Activated B cell treated with CpG ODN at 0.5 μM for 24 hours (primary cell): ENCODE measurements at regions not wholly inside any gene's neighbourhood (a gene's known extent, or its start where the extent isn't known, plus 50 kb on each side); places are given as distances from the start of the nearest gene placed in this dataset.

Experiments used
- ATAC-seq: fragments of 200-7000 bp; cut with Tn5 transposase; one replicate; pipeline ENCODE4 v1.10.0; 2021; ENCODE audit warnings: low read depth, mild to moderate bottlenecking, moderate library complexity
- CTCF ChIA-PET: fragments of 350-600 bp; sonication (Branson Sonifier 250); formaldehyde crosslinking; loops from one replicate; lab custom pipeline; 2021; ENCODE audit warnings: antibody characterized with exemption; lab: Charles Lee
- POLR2A ChIA-PET: fragments of 350-600 bp; sonication (Branson Sonifier 250); formaldehyde crosslinking; loops from one replicate; lab custom pipeline; 2021; ENCODE audit warnings: antibody characterized with exemption; lab: Charles Lee
- DNase-seq: peaks from one replicate; pipeline ENCODE4 v3.0.0; 2022
- H3K27ac Mint-ChIP-seq: one replicate; pipeline ENCODE4 v1.8.0; 2020; ENCODE audit warnings: mixed read lengths
- H3K27me3 Mint-ChIP-seq: one replicate; pipeline ENCODE4 v1.8.0; 2021; ENCODE audit warnings: mixed read lengths
- H3K36me3 Mint-ChIP-seq: one replicate; pipeline ENCODE4 v1.8.0; 2021; ENCODE audit warnings: low read depth, mixed read lengths
- H3K4me1 Mint-ChIP-seq: one replicate; pipeline ENCODE4 v1.8.0; 2021; ENCODE audit warnings: mixed read lengths
- H3K4me3 Mint-ChIP-seq: one replicate; pipeline ENCODE4 v1.8.0; 2020; ENCODE audit warnings: mild to moderate bottlenecking, mixed read lengths
- H3K9me3 Mint-ChIP-seq: one replicate; pipeline ENCODE4 v1.8.0; 2020; ENCODE audit warnings: mixed read lengths
- intact Hi-C: fragments of 100-400 bp; cut with micrococcal nuclease; formaldehyde crosslinking; loops from one replicate; pipeline ENCODE4 v1.15.1; 2024
- TF ChIP-seq, protein P1 (sequence below): fragments of 200-600 bp; IDR thresholded peaks from one replicate; pipeline ENCODE4 v1.8.0; 2022; ENCODE audit warnings: antibody characterized with exemption, mild to moderate bottlenecking

- Mint-ChIP-seq H3K27me3 (no peaks in the 10 kb centered on the region), H3K4me1 (no peaks in the 10 kb centered on the region), H3K4me3 (no peak overlapping the region), H3K36me3 (no peaks in the 10 kb centered on the region), H3K27ac (no peak overlapping the region), H3K9me3 (no peaks in the 10 kb centered on the region)
- intact Hi-C loops: no loop called here
- ATAC-seq: no peak
- ChIA-PET POLR2A (no interaction called here), CTCF (no interaction called here)
- TF ChIP-seq, protein P1, sequence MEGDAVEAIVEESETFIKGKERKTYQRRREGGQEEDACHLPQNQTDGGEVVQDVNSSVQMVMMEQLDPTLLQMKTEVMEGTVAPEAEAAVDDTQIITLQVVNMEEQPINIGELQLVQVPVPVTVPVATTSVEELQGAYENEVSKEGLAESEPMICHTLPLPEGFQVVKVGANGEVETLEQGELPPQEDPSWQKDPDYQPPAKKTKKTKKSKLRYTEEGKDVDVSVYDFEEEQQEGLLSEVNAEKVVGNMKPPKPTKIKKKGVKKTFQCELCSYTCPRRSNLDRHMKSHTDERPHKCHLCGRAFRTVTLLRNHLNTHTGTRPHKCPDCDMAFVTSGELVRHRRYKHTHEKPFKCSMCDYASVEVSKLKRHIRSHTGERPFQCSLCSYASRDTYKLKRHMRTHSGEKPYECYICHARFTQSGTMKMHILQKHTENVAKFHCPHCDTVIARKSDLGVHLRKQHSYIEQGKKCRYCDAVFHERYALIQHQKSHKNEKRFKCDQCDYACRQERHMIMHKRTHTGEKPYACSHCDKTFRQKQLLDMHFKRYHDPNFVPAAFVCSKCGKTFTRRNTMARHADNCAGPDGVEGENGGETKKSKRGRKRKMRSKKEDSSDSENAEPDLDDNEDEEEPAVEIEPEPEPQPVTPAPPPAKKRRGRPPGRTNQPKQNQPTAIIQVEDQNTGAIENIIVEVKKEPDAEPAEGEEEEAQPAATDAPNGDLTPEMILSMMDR: no peak
- no peak for DNase-seq
Observed at GRCh38 chr9:95598236-95598635, 81.5 kb upstream of the PTCH1 start.

GRCh38 chr9:95595721-95596295 is 79.0 kb upstream of the PTCH1 start:
- TF ChIP-seq, protein P1: no peak
- ATAC-seq (no peak), DNase-seq (no peak)
- Mint-ChIP-seq H3K4me3 (no peak overlapping the region), H3K27me3 (peaks cover 2% of the 10 kb centered on the region), H3K9me3 (no peaks in the 10 kb centered on the region), H3K27ac (no peak overlapping the region), H3K4me1 (no peaks in the 10 kb centered on the region), H3K36me3 (no peaks in the 10 kb centered on the region)
- ChIA-PET POLR2A (no interaction called here), CTCF (no interaction called here)
- intact Hi-C loops: no loop called here

DNA sequence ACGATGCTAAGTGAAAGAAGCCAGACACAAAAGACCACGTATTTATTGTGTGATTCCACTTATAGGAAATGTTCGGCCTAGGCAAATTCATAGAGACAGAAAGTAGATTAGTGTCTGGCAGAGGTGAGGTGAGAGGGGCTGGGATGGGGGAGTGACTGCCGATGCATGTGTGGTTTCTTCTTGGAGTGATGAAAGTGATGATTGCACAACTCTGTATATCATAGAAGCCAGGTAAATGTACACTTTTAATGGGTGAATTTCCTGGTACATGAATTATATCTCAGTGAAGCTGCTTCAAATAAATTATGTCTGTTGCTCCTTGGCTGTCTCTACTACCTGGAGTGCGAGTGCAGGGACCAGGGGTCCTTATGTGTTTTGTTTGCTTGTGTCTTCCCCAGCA is 76.2 kb upstream of the PTCH1 start:
- TF ChIP-seq, protein P1: no peak
- Mint-ChIP-seq H3K4me1 (no peaks in the 10 kb centered on the region), H3K9me3 (no peaks in the 10 kb centered on the region), H3K27ac (no peak overlapping the region), H3K27me3 (peaks cover 11% of the 10 kb centered on the region), H3K4me3 (no peak overlapping the region), H3K36me3 (no peaks in the 10 kb centered on the region)
- DNase-seq (no peak), ATAC-seq (no peak)
- intact Hi-C loops: no loop called here
- ChIA-PET CTCF (no interaction called here), POLR2A (no interaction called here)

DNA sequence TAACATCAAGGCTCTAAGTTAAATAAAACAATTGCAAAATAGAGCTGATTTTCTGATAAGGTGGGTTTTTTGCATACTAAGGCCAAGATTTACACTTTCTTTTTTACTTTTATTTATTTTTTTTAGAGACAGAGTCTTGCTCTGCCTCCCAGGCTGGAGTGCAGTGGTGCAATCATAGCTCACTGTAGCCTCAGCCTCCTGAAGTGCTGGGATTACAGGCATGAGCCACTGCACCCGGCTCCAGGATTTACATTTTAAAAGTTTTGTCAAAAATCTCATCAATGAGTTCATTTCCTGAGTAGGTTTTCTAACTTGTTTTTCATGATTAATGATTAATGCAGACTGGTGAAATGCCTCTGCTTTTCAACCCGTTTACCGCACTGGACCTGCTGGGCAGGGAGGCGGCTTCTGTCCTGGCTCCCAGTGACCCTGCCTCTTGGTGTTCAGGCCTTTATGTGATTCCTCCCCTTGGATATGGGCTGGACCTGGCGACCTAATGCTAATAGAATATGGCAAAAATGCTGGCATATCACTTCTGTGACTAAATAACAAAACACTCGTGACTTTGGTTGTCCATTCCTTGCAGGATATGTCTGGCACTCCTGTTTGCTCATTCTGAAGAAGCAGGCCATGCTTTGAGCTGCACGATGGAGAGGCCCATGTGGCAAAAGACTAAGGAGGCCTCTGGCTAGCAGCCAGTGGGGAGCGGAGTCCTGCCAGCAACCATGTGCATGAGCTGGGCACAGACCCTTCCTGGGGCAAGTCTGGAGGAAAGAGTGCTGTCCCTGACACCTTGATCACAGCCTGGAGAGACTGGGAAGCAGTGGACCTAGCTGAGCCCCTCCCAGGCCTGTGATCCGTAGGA is 72.2 kb upstream of the PTCH1 start:
- ATAC-seq: no peak
- ChIA-PET POLR2A (no interaction called here), CTCF (no interaction called here)
- DNase-seq: no peak
- TF ChIP-seq, protein P1: no peak
- H3K36me3 Mint-ChIP-seq: no peaks in the 10 kb centered on the region
- peaks cover 18% of the 10 kb centered on the region for H3K27me3 Mint-ChIP-seq
- no peak overlapping the region for H3K4me3 Mint-ChIP-seq
- no peaks in the 10 kb centered on the region for H3K9me3 Mint-ChIP-seq
- no peak overlapping the region for H3K27ac Mint-ChIP-seq
- intact Hi-C loops: no loop called here
- no peaks in the 10 kb centered on the region for H3K4me1 Mint-ChIP-seq

GRCh38 chr9:95587021-95587964 is 70.5 kb upstream of the PTCH1 start:
- ChIA-PET POLR2A (no interaction called here), CTCF (no interaction called here)
- no peaks in the 10 kb centered on the region for H3K4me1 Mint-ChIP-seq
- ATAC-seq (no peak), DNase-seq (no peak)
- peaks cover 20% of the 10 kb centered on the region for H3K27me3 Mint-ChIP-seq
- H3K27ac Mint-ChIP-seq: no peak overlapping the region
- no peaks in the 10 kb centered on the region for H3K9me3 Mint-ChIP-seq
- H3K4me3 Mint-ChIP-seq: no peak overlapping the region
- TF ChIP-seq, protein P1: no peak
- intact Hi-C loops: no loop called here
- no peaks in the 10 kb centered on the region for H3K36me3 Mint-ChIP-seq
